ENCODE measurements at regions not wholly inside any gene's neighbourhood (a gene's known extent, or its start where the extent isn't known, plus 50 kb on each side); places are given as distances from the start of the nearest gene placed in this dataset.

GRCh38 chr6:14450133-14450504 is 332.5 kb downstream of the CD83 start:
- no peak for DNase-seq (ENCODE audit: extremely low spot score in 2 of 2)
- Histone ChIP-seq H3K4me1 (no peaks in the 10 kb centered on the region), H3K36me3 (no peaks in the 10 kb centered on the region), H3K27ac (no peak overlapping the region), H3K27me3 (no peaks in the 10 kb centered on the region), H3K9me3 (no peaks in the 10 kb centered on the region), H3K4me3 (no peak overlapping the region)
- intact Hi-C loops (cut with DNase I) = no loop called here
- TF ChIP-seq CTCF (IDR thresholded peaks at IDR 0.05) (no peak), POLR2A (IDR thresholded peaks at IDR 0.05) (no peak), POLR2AphosphoS5 (IDR thresholded peaks at IDR 0.05; ENCODE audit: insufficient read depth in 1 of 2, low read depth in 1 of 2) (no peak)

GRCh38 chr6:14450578-14450977 is 333.0 kb downstream of the CD83 start:
- Histone ChIP-seq H3K9me3 (no peaks in the 10 kb centered on the region), H3K27ac (no peak overlapping the region), H3K27me3 (no peaks in the 10 kb centered on the region), H3K4me1 (no peaks in the 10 kb centered on the region), H3K4me3 (no peak overlapping the region), H3K36me3 (no peaks in the 10 kb centered on the region)
- TF ChIP-seq POLR2AphosphoS5 (IDR thresholded peaks at IDR 0.05; ENCODE audit: insufficient read depth in 1 of 2, low read depth in 1 of 2) = no peak
- TF ChIP-seq POLR2A (IDR thresholded peaks at IDR 0.05) = no peak
- no peak for TF ChIP-seq CTCF (IDR thresholded peaks at IDR 0.05)
- intact Hi-C loops (cut with DNase I) = no loop called here
- no peak for DNase-seq (ENCODE audit: extremely low spot score in 2 of 2)

GRCh38 chr6:14451594-14452374 is 334.2 kb downstream of the CD83 start:
- Histone ChIP-seq H3K9me3 (no peaks in the 10 kb centered on the region), H3K4me3 (no peak overlapping the region), H3K36me3 (no peaks in the 10 kb centered on the region), H3K4me1 (no peaks in the 10 kb centered on the region), H3K27ac (no peak overlapping the region), H3K27me3 (no peaks in the 10 kb centered on the region)
- TF ChIP-seq POLR2A (IDR thresholded peaks at IDR 0.05) (no peak), CTCF (IDR thresholded peaks at IDR 0.05) (no peak), POLR2AphosphoS5 (IDR thresholded peaks at IDR 0.05; ENCODE audit: insufficient read depth in 1 of 2, low read depth in 1 of 2) (no peak)
- intact Hi-C loops (cut with DNase I) = no loop called here
- no peak for DNase-seq (ENCODE audit: extremely low spot score in 2 of 2)

- no peak for TF ChIP-seq CTCF (IDR thresholded peaks at IDR 0.05)
- no peak for TF ChIP-seq POLR2AphosphoS5 (IDR thresholded peaks at IDR 0.05; ENCODE audit: insufficient read depth in 1 of 2, low read depth in 1 of 2)
- no peak for TF ChIP-seq POLR2A (IDR thresholded peaks at IDR 0.05)
- Histone ChIP-seq H3K36me3 (no peaks in the 10 kb centered on the region), H3K4me1 (no peaks in the 10 kb centered on the region), H3K27me3 (no peaks in the 10 kb centered on the region), H3K27ac (no peak overlapping the region), H3K9me3 (no peaks in the 10 kb centered on the region), H3K4me3 (no peak overlapping the region)
- intact Hi-C loops (cut with DNase I) = no loop called here
- DNase-seq (ENCODE audit: extremely low spot score in 2 of 2) = no peak
These were observed 335.3 kb downstream of the CD83 start for GRCh38 chr6:14452567-14453527.
